HCT116 (cell line): ENCODE measurements at regions not wholly inside any gene's neighbourhood (a gene's known extent, or its start where the extent isn't known, plus 50 kb on each side); places are given as distances from the start of the nearest gene placed in this dataset.

Experiments
- CEBPB ChIP-seq: IDR thresholded peaks from 2 replicates; pipeline ENCODE4 v1.6.1; 2012; ENCODE audit warnings: low read depth
- EZH2 ChIP-seq: fragments of 200-600 bp; sonication (generic); IDR thresholded peaks from 2 replicates; pipeline ENCODE4 v1.6.1; 2017; ENCODE audit warnings: antibody characterized with exemption, mixed run types
- JUND ChIP-seq: IDR thresholded peaks from 2 replicates; pipeline ENCODE4 v1.6.1; 2012
- POLR2A ChIP-seq: IDR thresholded peaks from 2 replicates; pipeline ENCODE4 v1.7.0; 2011; ENCODE audit warnings: borderline replicate concordance; ENCODE audit not compliant: insufficient read depth, insufficient read length; ENCODE audit errors: extremely low read depth
- POLR2AphosphoS5 ChIP-seq: IDR thresholded peaks from 2 replicates; pipeline ENCODE4 v1.6.1; 2011; ENCODE audit warnings: mild to moderate bottlenecking, low read depth, low read length, moderate library complexity
- RAD21 ChIP-seq: IDR thresholded peaks from 2 replicates; pipeline ENCODE4 v1.6.1; 2012; ENCODE audit warnings: low read depth, mild to moderate bottlenecking
- SRF ChIP-seq: IDR thresholded peaks from 2 replicates; pipeline ENCODE4 v1.6.1; 2012; ENCODE audit warnings: low read depth
- TCF7L2 ChIP-seq: IDR thresholded peaks from 2 replicates; pipeline ENCODE4 v1.7.0; 2011; ENCODE audit warnings: borderline replicate concordance, inconsistent platforms; ENCODE audit not compliant: insufficient read depth, insufficient read length; ENCODE audit errors: extremely low read depth
- YY1 ChIP-seq: IDR thresholded peaks from 2 replicates; pipeline ENCODE4 v1.6.1; 2011; ENCODE audit warnings: low read length, low read depth, moderate library complexity, mild to moderate bottlenecking; ENCODE audit not compliant: insufficient replicate concordance; ENCODE audit errors: extremely low read depth
- ZFX ChIP-seq: fragments of 450-650 bp; IDR thresholded peaks from 2 replicates; pipeline ENCODE4 v1.6.1; 2017
- TF ChIP-seq, protein P1 (sequence below): IDR thresholded peaks from 2 replicates; pipeline ENCODE4 v1.6.1; 2012; ENCODE audit warnings: low read depth
- TF ChIP-seq, protein P2 (sequence below), 3 experiments: fragments of 200-600 bp in 1 of 3; sonication (generic) in 1 of 3; IDR thresholded peaks in 2 of 3; conservative IDR thresholded peaks in 1 of 3; 2 replicates each; pipeline ENCODE4 v1.5.1; 2012 to 2017; ENCODE audit warnings: low read depth in 2 of 3, low read length in 2 of 3, antibody characterized with exemption in 1 of 3, borderline replicate concordance in 1 of 3, control low read depth in 1 of 3, mild to moderate bottlenecking in 1 of 3, mixed read lengths in 1 of 3, mixed run types in 1 of 3, moderate library complexity in 1 of 3; ENCODE audit not compliant: insufficient read depth in 1 of 3
- TF ChIP-seq, protein P3 (sequence below): IDR thresholded peaks from 2 replicates; pipeline ENCODE4 v1.6.1; 2012

DNA sequence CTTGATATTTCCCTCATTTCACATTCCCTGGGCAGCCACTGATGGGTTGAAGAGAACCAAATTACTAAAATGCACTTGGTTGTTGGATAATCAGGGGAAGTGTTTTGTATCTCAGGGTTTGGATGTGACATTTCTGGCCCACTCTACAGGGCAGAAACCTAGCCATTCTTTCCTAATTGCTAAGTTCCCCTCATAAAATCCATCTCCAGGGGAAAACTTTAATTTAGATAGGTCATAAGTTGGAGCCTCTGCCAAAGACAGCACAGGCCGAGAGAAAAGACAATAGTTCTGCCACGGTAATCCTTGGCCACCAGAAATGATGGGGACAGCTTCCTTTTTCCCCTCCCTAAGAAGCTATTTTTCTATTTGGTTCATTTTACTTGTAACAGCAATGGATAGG is 192.7 kb upstream of the C1QTNF7 start:
- TF ChIP-seq POLR2AphosphoS5 (no peak), POLR2A (no peak), CEBPB (no peak), RAD21 (no peak), YY1 (no peak), SRF (no peak), JUND (no peak), TCF7L2 (no peak), ZFX (no peak), EZH2 (no peak)
- TF ChIP-seq, protein P1, sequence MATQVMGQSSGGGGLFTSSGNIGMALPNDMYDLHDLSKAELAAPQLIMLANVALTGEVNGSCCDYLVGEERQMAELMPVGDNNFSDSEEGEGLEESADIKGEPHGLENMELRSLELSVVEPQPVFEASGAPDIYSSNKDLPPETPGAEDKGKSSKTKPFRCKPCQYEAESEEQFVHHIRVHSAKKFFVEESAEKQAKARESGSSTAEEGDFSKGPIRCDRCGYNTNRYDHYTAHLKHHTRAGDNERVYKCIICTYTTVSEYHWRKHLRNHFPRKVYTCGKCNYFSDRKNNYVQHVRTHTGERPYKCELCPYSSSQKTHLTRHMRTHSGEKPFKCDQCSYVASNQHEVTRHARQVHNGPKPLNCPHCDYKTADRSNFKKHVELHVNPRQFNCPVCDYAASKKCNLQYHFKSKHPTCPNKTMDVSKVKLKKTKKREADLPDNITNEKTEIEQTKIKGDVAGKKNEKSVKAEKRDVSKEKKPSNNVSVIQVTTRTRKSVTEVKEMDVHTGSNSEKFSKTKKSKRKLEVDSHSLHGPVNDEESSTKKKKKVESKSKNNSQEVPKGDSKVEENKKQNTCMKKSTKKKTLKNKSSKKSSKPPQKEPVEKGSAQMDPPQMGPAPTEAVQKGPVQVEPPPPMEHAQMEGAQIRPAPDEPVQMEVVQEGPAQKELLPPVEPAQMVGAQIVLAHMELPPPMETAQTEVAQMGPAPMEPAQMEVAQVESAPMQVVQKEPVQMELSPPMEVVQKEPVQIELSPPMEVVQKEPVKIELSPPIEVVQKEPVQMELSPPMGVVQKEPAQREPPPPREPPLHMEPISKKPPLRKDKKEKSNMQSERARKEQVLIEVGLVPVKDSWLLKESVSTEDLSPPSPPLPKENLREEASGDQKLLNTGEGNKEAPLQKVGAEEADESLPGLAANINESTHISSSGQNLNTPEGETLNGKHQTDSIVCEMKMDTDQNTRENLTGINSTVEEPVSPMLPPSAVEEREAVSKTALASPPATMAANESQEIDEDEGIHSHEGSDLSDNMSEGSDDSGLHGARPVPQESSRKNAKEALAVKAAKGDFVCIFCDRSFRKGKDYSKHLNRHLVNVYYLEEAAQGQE = no peak
- TF ChIP-seq, protein P2, sequence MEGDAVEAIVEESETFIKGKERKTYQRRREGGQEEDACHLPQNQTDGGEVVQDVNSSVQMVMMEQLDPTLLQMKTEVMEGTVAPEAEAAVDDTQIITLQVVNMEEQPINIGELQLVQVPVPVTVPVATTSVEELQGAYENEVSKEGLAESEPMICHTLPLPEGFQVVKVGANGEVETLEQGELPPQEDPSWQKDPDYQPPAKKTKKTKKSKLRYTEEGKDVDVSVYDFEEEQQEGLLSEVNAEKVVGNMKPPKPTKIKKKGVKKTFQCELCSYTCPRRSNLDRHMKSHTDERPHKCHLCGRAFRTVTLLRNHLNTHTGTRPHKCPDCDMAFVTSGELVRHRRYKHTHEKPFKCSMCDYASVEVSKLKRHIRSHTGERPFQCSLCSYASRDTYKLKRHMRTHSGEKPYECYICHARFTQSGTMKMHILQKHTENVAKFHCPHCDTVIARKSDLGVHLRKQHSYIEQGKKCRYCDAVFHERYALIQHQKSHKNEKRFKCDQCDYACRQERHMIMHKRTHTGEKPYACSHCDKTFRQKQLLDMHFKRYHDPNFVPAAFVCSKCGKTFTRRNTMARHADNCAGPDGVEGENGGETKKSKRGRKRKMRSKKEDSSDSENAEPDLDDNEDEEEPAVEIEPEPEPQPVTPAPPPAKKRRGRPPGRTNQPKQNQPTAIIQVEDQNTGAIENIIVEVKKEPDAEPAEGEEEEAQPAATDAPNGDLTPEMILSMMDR (IDR thresholded peaks at IDR 0.05 in 2 of 3, conservative IDR thresholded peaks at IDR 0.05 in 1 of 3; ENCODE audit: borderline replicate concordance in 1 of 3, insufficient read depth in 1 of 3, low read depth in 2 of 3, low read length in 2 of 3) = no peak
- TF ChIP-seq, protein P3, sequence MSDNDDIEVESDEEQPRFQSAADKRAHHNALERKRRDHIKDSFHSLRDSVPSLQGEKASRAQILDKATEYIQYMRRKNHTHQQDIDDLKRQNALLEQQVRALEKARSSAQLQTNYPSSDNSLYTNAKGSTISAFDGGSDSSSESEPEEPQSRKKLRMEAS = no peak
